Muscle of leg (tissue), 3 donors: ENCODE measurements at regions not wholly inside any gene's neighbourhood (a gene's known extent, or its start where the extent isn't known, plus 50 kb on each side); places are given as distances from the start of the nearest gene placed in this dataset.
"Not testable (repeated sequence)": the region's sequence is repeated elsewhere in the genome, so short reads cannot be mapped to it uniquely, and the experiment has no call there.

Source experiments
- DNase-seq: peaks from one replicate; pipeline ENCODE4 v3.0.0; 2013
- H3K27ac ChIP-seq: one replicate; pipeline ENCODE4 v1.5.1; 2013; ENCODE audit warnings: mild to moderate bottlenecking, low read length, control low read depth
- H3K27me3 ChIP-seq: one replicate; pipeline ENCODE4 v1.6.1; 2013; ENCODE audit warnings: low read length; ENCODE audit not compliant: control insufficient read depth, insufficient read depth
- H3K36me3 ChIP-seq: one replicate; pipeline ENCODE4 v1.6.1; 2013; ENCODE audit warnings: low read length; ENCODE audit not compliant: control insufficient read depth, insufficient read depth
- H3K4me1 ChIP-seq: one replicate; pipeline ENCODE4 v1.6.1; 2013; ENCODE audit warnings: low read length; ENCODE audit not compliant: control insufficient read depth, insufficient read depth
- H3K4me3 ChIP-seq: one replicate; pipeline ENCODE4 v1.5.1; 2013; ENCODE audit warnings: low read length, control low read depth
- H3K9me3 ChIP-seq: replicated peaks from 2 replicates; pipeline ENCODE4 v1.6.1; 2013; ENCODE audit warnings: low read depth, low read length; ENCODE audit not compliant: control insufficient read depth
- WGBS: methylation state at CpG from one replicate; pipeline ENCODE4 v1.1.5; 2013; ENCODE audit warnings: missing lambda C conversion rate; ENCODE audit not compliant: insufficient coverage; 5-methylcytosine and 5-hydroxymethylcytosine counted together

- DNase-seq: no peak
- H3K9me3 ChIP-seq: no peaks in the 10 kb centered on the region
- WGBS: no CpG with 5 or more reads among the region's 1 CpG
- no peaks in the 10 kb centered on the region for H3K4me1 ChIP-seq
- no peak overlapping the region for H3K4me3 ChIP-seq
- no peaks in the 10 kb centered on the region for H3K36me3 ChIP-seq
- H3K27ac ChIP-seq: no peak overlapping the region
- H3K27me3 ChIP-seq: peaks cover 2% of the 10 kb centered on the region
These were observed 57.1 kb upstream of the ANKH start for GRCh38 chr5:14928661-14929060.

GRCh38 chr5:14925326-14925725, 53.7 kb upstream of the ANKH start:
- Histone ChIP-seq H3K27ac (no peak overlapping the region), H3K27me3 (peaks cover 2% of the 10 kb centered on the region), H3K4me1 (no peaks in the 10 kb centered on the region), H3K36me3 (no peaks in the 10 kb centered on the region), H3K9me3 (no peaks in the 10 kb centered on the region), H3K4me3 (no peak overlapping the region)
- DNase-seq: no peak
- WGBS: no CpG with 5 or more reads among the region's 3 CpGs

- H3K4me3 ChIP-seq, H3K36me3 ChIP-seq, H3K4me1 ChIP-seq, DNase-seq, H3K27me3 ChIP-seq, H3K27ac ChIP-seq, H3K9me3 ChIP-seq: not testable (repeated sequence)
- 90% methylated on average over 2 of the region's 6 CpGs for WGBS
These were observed 51.4 kb upstream of the ANKH start for GRCh38 chr5:14922952-14923351.

- Histone ChIP-seq H3K27ac (no peak overlapping the region), H3K36me3 (no peaks in the 10 kb centered on the region), H3K9me3 (no peaks in the 10 kb centered on the region), H3K27me3 (peaks cover 2% of the 10 kb centered on the region), H3K4me1 (peaks cover 3% of the 10 kb centered on the region), H3K4me3 (no peak overlapping the region)
- WGBS: 98% methylated on average over 4 of the region's 9 CpGs
- no peak for DNase-seq
These were observed 50.9 kb upstream of the ANKH start for GRCh38 chr5:14922456-14922855.
